Stomach (tissue), 8 donors: ENCODE measurements at regions not wholly inside any gene's neighbourhood (a gene's known extent, or its start where the extent isn't known, plus 50 kb on each side); places are given as distances from the start of the nearest gene placed in this dataset.

Source experiments
- DNase-seq, 2 donors: peaks; one replicate each; pipeline versions ENCODE4 v3.0.0 to v3.0.0-alpha.2; 2013 to 2019
- H3K27ac ChIP-seq, 5 donors: fragments of 200-600 bp in 4 of 5; sonication (generic) in 4 of 5; one replicate each; pipeline ENCODE4 v1.5.1; 2013 to 2019; ENCODE audit warnings: mild to moderate bottlenecking in 1 of 5, moderate library complexity in 1 of 5
- H3K27me3 ChIP-seq, 3 donors: fragments of 200-600 bp; sonication (generic); one replicate each; pipeline ENCODE4 v1.5.1; 2017 to 2019; ENCODE audit warnings: mixed run types in 1 of 3
- H3K36me3 ChIP-seq, 4 donors: fragments of 200-600 bp; sonication (generic); 1 replicate in 3 of 4; 2 replicates in 1 of 4; pipeline ENCODE4 v1.5.1; 2016 to 2019
- H3K4me1 ChIP-seq, 4 donors: fragments of 200-600 bp; sonication (generic); one replicate each; pipeline ENCODE4 v1.5.1; 2016 to 2019
- H3K4me3 ChIP-seq, 4 donors: fragments of 200-600 bp; sonication (generic) in 3 of 4; one replicate each; pipeline ENCODE4 v1.5.1; 2016 to 2019; ENCODE audit warnings: mild to moderate bottlenecking in 1 of 4
- H3K9me3 ChIP-seq, 4 donors: fragments of 200-600 bp; sonication (generic); one replicate each; pipeline ENCODE4 v1.5.1; 2016 to 2019
- CTCF ChIP-seq, 7 experiments: fragments of 450-650 bp in 4 of 7; fragments of 200-600 bp in 3 of 7; sonication (generic) in 3 of 7; IDR thresholded peaks; one replicate each; pipeline ENCODE4 v1.5.1; 2016 to 2019; ENCODE audit warnings: antibody characterized with exemption in 7 of 7, control low read depth in 2 of 7, mild to moderate bottlenecking in 1 of 7
- EP300 ChIP-seq: sonication (generic); formaldehyde crosslinking; IDR thresholded peaks from one replicate; pipeline ENCODE4 v1.6.1; 2017; ENCODE audit warnings: antibody characterized with exemption
- POLR2A ChIP-seq, 4 donors: fragments of 450-650 bp; IDR thresholded peaks; one replicate each; pipeline ENCODE4 v1.6.1; 2016; ENCODE audit warnings: antibody characterized with exemption in 4 of 4, control low read depth in 2 of 4, mild to moderate bottlenecking in 1 of 4, moderate library complexity in 1 of 4
- POLR2AphosphoS5 ChIP-seq, 3 donors: sonication (generic); formaldehyde crosslinking; IDR thresholded peaks; one replicate each; pipeline ENCODE4 v1.6.1; 2016; ENCODE audit warnings: antibody characterized with exemption in 3 of 3
- WGBS, 5 donors: extraction: QIAGEN DNeasy Blood & Tissue Kit in 3 of 5; methylation state at CpG; one replicate each; pipeline versions ENCODE4 v1.1.5 to v1.1.7; 2013 to 2018; 5-methylcytosine and 5-hydroxymethylcytosine counted together
- intact Hi-C: fragments of 100-400 bp; cut with DNase I; formaldehyde crosslinking; loops from one replicate; pipeline ENCODE4 v1.15.1; 2023; ENCODE audit warnings: low total_unique reads
- donor health status: healthy with polysubstance abuse.
- donor health status: Bipolar disorder and iron deficiency.
- donor health status: healthy.

- DNase-seq: no peak
- H3K9me3 ChIP-seq: no peaks in the 10 kb centered on the region
- TF ChIP-seq EP300 (no peak), CTCF (IDR thresholded peaks at IDR 0.05) (no peak), POLR2AphosphoS5 (IDR thresholded peaks at IDR 0.05) (no peak), POLR2A (IDR thresholded peaks at IDR 0.05) (no peak)
- H3K4me1 ChIP-seq: no peaks in the 10 kb centered on the region
- intact Hi-C loops: no loop called here
- no peak overlapping the region for H3K4me3 ChIP-seq
- WGBS, 5 donors: 66 to 80% (median 72%) methylated on average over 1 of the region's 1 CpG
- H3K27ac ChIP-seq: no peak overlapping the region
- no peaks in the 10 kb centered on the region for H3K27me3 ChIP-seq
- H3K36me3 ChIP-seq: no peaks in the 10 kb centered on the region
Observed at GRCh38 chr15:85926834-85927233, 132.1 kb upstream of the KLHL25 start.

GRCh38 chr15:85927931-85928537 lies 133.3 kb upstream of the KLHL25 start:
- DNase-seq: no peak
- no peaks in the 10 kb centered on the region for H3K4me1 ChIP-seq
- intact Hi-C loops: no loop called here
- H3K36me3 ChIP-seq: no peaks in the 10 kb centered on the region
- TF ChIP-seq EP300: no peak
- no peak for TF ChIP-seq CTCF (IDR thresholded peaks at IDR 0.05)
- no peak for TF ChIP-seq POLR2A (IDR thresholded peaks at IDR 0.05)
- no peak for TF ChIP-seq POLR2AphosphoS5 (IDR thresholded peaks at IDR 0.05)
- H3K27me3 ChIP-seq: no peaks in the 10 kb centered on the region
- H3K27ac ChIP-seq: no peak overlapping the region
- H3K9me3 ChIP-seq: no peaks in the 10 kb centered on the region
- no peak overlapping the region for H3K4me3 ChIP-seq
- WGBS, 5 donors: 15 to 46% (median 34%) methylated on average over 2 of the region's 2 CpGs

- Histone ChIP-seq H3K4me1 (no peaks in the 10 kb centered on the region), H3K27me3 (no peaks in the 10 kb centered on the region), H3K27ac (no peak overlapping the region), H3K36me3 (no peaks in the 10 kb centered on the region), H3K9me3 (no peaks in the 10 kb centered on the region), H3K4me3 (no peak overlapping the region)
- DNase-seq: no peak
- TF ChIP-seq POLR2A (IDR thresholded peaks at IDR 0.05): no peak
- TF ChIP-seq EP300: no peak
- TF ChIP-seq POLR2AphosphoS5 (IDR thresholded peaks at IDR 0.05): no peak
- no peak for TF ChIP-seq CTCF (IDR thresholded peaks at IDR 0.05)
- 82 to 100% (median 92%) methylated on average over 1 of the region's 1 CpG for WGBS, 5 donors
- intact Hi-C loops: no loop called here
Observed at GRCh38 chr15:85929786-85930185, 135.1 kb upstream of the KLHL25 start.

GRCh38 chr15:85932391-85932790 lies 137.7 kb upstream of the KLHL25 start:
- Histone ChIP-seq H3K4me1 (no peaks in the 10 kb centered on the region), H3K36me3 (no peaks in the 10 kb centered on the region), H3K27ac (no peak overlapping the region), H3K27me3 (no peaks in the 10 kb centered on the region), H3K9me3 (no peaks in the 10 kb centered on the region), H3K4me3 (no peak overlapping the region)
- no peak for TF ChIP-seq POLR2A (IDR thresholded peaks at IDR 0.05)
- TF ChIP-seq POLR2AphosphoS5 (IDR thresholded peaks at IDR 0.05): no peak
- TF ChIP-seq CTCF (IDR thresholded peaks at IDR 0.05): no peak
- no peak for TF ChIP-seq EP300
- no peak for DNase-seq
- WGBS, 5 donors: 63 to 83% (median 73%) methylated on average over 1 of the region's 1 CpG
- intact Hi-C loops: no loop called here
